Vagina (tissue), 2 donors: ENCODE measurements at regions not wholly inside any gene's neighbourhood (a gene's known extent, or its start where the extent isn't known, plus 50 kb on each side); places are given as distances from the start of the nearest gene placed in this dataset.
"Not testable (repeated sequence)": the region's sequence is repeated elsewhere in the genome, so short reads cannot be mapped to it uniquely, and the experiment has no call there.

ENCODE experiments used
- DNase-seq, 2 donors: peaks; one replicate each; pipeline ENCODE4 v3.0.0-alpha.2; 2017; ENCODE audit errors: extremely low spot score in 2 of 2
- H3K27ac ChIP-seq: fragments of 200-600 bp; sonication (generic); one replicate; pipeline ENCODE4 v1.5.1; 2019
- H3K27me3 ChIP-seq: fragments of 200-600 bp; sonication (generic); one replicate; pipeline ENCODE4 v1.5.1; 2019
- H3K36me3 ChIP-seq, 2 donors: fragments of 200-600 bp; sonication (generic); one replicate each; pipeline ENCODE4 v1.5.1; 2017 to 2019
- H3K4me1 ChIP-seq: fragments of 200-600 bp; sonication (generic); one replicate; pipeline ENCODE4 v1.5.1; 2019
- H3K4me3 ChIP-seq, 2 donors: fragments of 200-600 bp; sonication (generic); 1 replicate in 1 of 2; 2 replicates in 1 of 2; pipeline ENCODE4 v1.5.1; 2016 to 2019
- H3K9me3 ChIP-seq: fragments of 200-600 bp; sonication (generic); one replicate; pipeline ENCODE4 v1.5.1; 2019
- POLR2A ChIP-seq, 2 donors: fragments of 450-650 bp; IDR thresholded peaks; one replicate each; pipeline ENCODE4 v1.6.1; 2017; ENCODE audit warnings: antibody characterized with exemption in 2 of 2, mild to moderate bottlenecking in 2 of 2, moderate library complexity in 2 of 2
- POLR2AphosphoS5 ChIP-seq, 2 donors: sonication (generic); formaldehyde crosslinking; IDR thresholded peaks; one replicate each; pipeline ENCODE4 v1.9.0; 2017; ENCODE audit warnings: antibody characterized with exemption in 2 of 2, mild to moderate bottlenecking in 2 of 2, low read depth in 1 of 2; ENCODE audit not compliant: insufficient read depth in 1 of 2
- intact Hi-C: fragments of 100-400 bp; cut with DNase I; formaldehyde crosslinking; loops from one replicate; pipeline ENCODE4 v1.15.1; 2023
- TF ChIP-seq, protein P1 (sequence below), 3 experiments: fragments of 450-650 bp in 2 of 3; fragments of 200-600 bp in 1 of 3; sonication (generic) in 1 of 3; IDR thresholded peaks; one replicate each; pipeline ENCODE4 v1.5.1; 2017 to 2019; ENCODE audit warnings: antibody characterized with exemption in 3 of 3, mild to moderate bottlenecking in 2 of 3, moderate library complexity in 2 of 3

GRCh38 chr2:52264488-52264887 is 1232.6 kb upstream of the NRXN1 start:
- DNase-seq: no peak
- Histone ChIP-seq H3K4me3 (no peak overlapping the region), H3K4me1 (no peaks in the 10 kb centered on the region), H3K27ac (no peak overlapping the region), H3K27me3 (no peaks in the 10 kb centered on the region), H3K9me3 (no peaks in the 10 kb centered on the region), H3K36me3 (no peaks in the 10 kb centered on the region)
- no peak for TF ChIP-seq POLR2AphosphoS5 (IDR thresholded peaks at IDR 0.05; ENCODE audit: insufficient read depth in 1 of 2, low read depth in 1 of 2)
- no peak for TF ChIP-seq POLR2A (IDR thresholded peaks at IDR 0.05)
- TF ChIP-seq, protein P1, sequence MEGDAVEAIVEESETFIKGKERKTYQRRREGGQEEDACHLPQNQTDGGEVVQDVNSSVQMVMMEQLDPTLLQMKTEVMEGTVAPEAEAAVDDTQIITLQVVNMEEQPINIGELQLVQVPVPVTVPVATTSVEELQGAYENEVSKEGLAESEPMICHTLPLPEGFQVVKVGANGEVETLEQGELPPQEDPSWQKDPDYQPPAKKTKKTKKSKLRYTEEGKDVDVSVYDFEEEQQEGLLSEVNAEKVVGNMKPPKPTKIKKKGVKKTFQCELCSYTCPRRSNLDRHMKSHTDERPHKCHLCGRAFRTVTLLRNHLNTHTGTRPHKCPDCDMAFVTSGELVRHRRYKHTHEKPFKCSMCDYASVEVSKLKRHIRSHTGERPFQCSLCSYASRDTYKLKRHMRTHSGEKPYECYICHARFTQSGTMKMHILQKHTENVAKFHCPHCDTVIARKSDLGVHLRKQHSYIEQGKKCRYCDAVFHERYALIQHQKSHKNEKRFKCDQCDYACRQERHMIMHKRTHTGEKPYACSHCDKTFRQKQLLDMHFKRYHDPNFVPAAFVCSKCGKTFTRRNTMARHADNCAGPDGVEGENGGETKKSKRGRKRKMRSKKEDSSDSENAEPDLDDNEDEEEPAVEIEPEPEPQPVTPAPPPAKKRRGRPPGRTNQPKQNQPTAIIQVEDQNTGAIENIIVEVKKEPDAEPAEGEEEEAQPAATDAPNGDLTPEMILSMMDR (IDR thresholded peaks at IDR 0.05): no peak
- intact Hi-C loops: no loop called here

GRCh38 chr2:52260904-52261303 is 1229.0 kb upstream of the NRXN1 start:
- Histone ChIP-seq H3K9me3 (no peaks in the 10 kb centered on the region), H3K27ac (no peak overlapping the region), H3K36me3 (no peaks in the 10 kb centered on the region), H3K4me3 (no peak overlapping the region), H3K4me1 (no peaks in the 10 kb centered on the region), H3K27me3 (no peaks in the 10 kb centered on the region)
- intact Hi-C loops: no loop called here
- no peak for DNase-seq
- no peak for TF ChIP-seq POLR2AphosphoS5 (IDR thresholded peaks at IDR 0.05; ENCODE audit: insufficient read depth in 1 of 2, low read depth in 1 of 2)

GRCh38 chr2:52258967-52259366 is 1227.0 kb upstream of the NRXN1 start:
- H3K4me1 ChIP-seq, DNase-seq, H3K9me3 ChIP-seq, H3K27ac ChIP-seq, H3K36me3 ChIP-seq, H3K4me3 ChIP-seq, intact Hi-C loops, H3K27me3 ChIP-seq: not testable (repeated sequence)

- intact Hi-C loops: no loop called here
- H3K4me3 ChIP-seq: no peak overlapping the region
- no peaks in the 10 kb centered on the region for H3K9me3 ChIP-seq
- H3K4me1 ChIP-seq: no peaks in the 10 kb centered on the region
- no peaks in the 10 kb centered on the region for H3K36me3 ChIP-seq
- no peak for DNase-seq
- H3K27me3 ChIP-seq: no peaks in the 10 kb centered on the region
- TF ChIP-seq POLR2AphosphoS5 (IDR thresholded peaks at IDR 0.05; ENCODE audit: insufficient read depth in 1 of 2, low read depth in 1 of 2): no peak
- TF ChIP-seq, protein P1 (IDR thresholded peaks at IDR 0.05): no peak
- TF ChIP-seq POLR2A (IDR thresholded peaks at IDR 0.05): no peak
- no peak overlapping the region for H3K27ac ChIP-seq
Measured at GRCh38 chr2:52258038-52258437, 1226.1 kb upstream of the NRXN1 start.

- Histone ChIP-seq H3K27ac (no peak overlapping the region), H3K27me3 (no peaks in the 10 kb centered on the region), H3K4me3 (no peak overlapping the region), H3K9me3 (no peaks in the 10 kb centered on the region), H3K4me1 (no peaks in the 10 kb centered on the region), H3K36me3 (no peaks in the 10 kb centered on the region)
- TF ChIP-seq, protein P1 (IDR thresholded peaks at IDR 0.05): no peak
- no peak for TF ChIP-seq POLR2A (IDR thresholded peaks at IDR 0.05)
- TF ChIP-seq POLR2AphosphoS5 (IDR thresholded peaks at IDR 0.05; ENCODE audit: insufficient read depth in 1 of 2, low read depth in 1 of 2): no peak
- DNase-seq: no peak
- intact Hi-C loops: no loop called here
Measured at GRCh38 chr2:52253416-52253980, 1221.6 kb upstream of the NRXN1 start.

DNA sequence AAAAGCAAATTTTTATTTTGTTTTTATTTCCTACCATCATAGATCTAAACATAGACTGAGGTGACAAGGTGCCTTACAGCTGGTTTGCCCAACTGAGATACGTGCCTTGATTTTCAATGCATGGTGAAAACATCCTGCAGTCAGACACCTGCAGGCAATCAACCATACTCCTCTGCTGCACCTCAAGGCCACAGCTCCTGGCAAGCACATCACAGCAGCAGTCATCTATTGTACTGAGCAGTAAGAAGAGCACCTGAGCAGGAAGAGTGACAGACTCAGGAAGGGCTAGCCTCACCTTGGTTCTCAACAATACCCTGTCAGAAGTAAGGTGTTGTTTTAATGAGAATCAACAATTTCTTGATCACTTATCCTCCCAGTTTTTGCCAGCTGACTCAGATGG is 1206.8 kb upstream of the NRXN1 start:
- no peaks in the 10 kb centered on the region for H3K9me3 ChIP-seq
- intact Hi-C loops: no loop called here
- H3K4me3 ChIP-seq: no peak overlapping the region
- DNase-seq: no peak
- no peaks in the 10 kb centered on the region for H3K27me3 ChIP-seq
- H3K36me3 ChIP-seq: no peaks in the 10 kb centered on the region
- H3K27ac ChIP-seq: no peak overlapping the region
- H3K4me1 ChIP-seq: no peaks in the 10 kb centered on the region
- no peak for TF ChIP-seq POLR2A (IDR thresholded peaks at IDR 0.05)
- TF ChIP-seq, protein P1 (IDR thresholded peaks at IDR 0.05): no peak
- no peak for TF ChIP-seq POLR2AphosphoS5 (IDR thresholded peaks at IDR 0.05; ENCODE audit: insufficient read depth in 1 of 2, low read depth in 1 of 2)
